Activated gamma-delta T cell treated with Interleukin-2 at 50 U/mL for 16 hours (primary cell): ENCODE measurements at regions not wholly inside any gene's neighbourhood (a gene's known extent, or its start where the extent isn't known, plus 50 kb on each side); places are given as distances from the start of the nearest gene placed in this dataset.
"Not testable (repeated sequence)": the region's sequence is repeated elsewhere in the genome, so short reads cannot be mapped to it uniquely, and the experiment has no call there.

Experiments
- DNase-seq: peaks from one replicate; pipeline ENCODE4 v3.0.0-alpha.2; 2020

DNA sequence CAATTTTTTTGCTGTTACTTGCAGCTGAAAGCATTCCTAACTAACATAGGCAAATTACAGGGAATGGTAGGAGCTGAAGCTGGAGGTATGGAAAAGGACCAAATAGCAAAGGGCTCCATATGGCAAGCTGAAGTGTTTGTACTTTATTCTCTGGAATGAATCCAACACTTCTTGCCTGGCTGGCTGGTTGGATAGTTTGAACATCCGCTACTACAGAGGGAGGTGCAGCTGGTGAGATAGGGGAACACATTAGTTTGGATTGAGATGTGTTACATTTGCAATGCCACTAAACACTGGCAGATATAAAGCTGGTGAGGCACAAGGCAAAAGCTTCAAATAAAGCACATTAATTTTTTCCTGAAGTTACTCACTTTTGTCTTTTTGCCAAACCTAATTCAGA is 291.5 kb downstream of the SP3 start:
- DNase-seq: no peak

DNA sequence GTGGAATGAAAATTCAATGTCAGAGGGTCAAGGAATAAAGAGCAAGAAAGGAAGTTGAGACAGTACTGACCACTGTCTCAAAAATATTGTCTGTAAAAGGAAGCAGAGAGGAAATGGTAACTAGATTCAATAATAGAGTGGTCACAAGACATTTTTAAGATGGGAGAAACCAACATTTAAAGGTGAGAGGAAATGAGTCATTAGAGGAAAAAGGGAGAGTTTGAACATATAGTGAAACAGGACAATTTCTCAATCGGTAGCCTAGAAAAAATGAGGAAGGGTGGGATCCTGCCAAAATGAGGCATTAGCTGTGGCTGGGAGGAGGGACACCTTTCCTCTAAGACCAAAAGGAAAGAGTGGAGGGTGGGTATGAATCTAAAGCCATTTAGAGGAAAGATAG is 288.5 kb downstream of the SP3 start:
- DNase-seq: no peak

- no peak for DNase-seq
Measured at GRCh38 chr2:173678186-173678585, 287.0 kb downstream of the SP3 start.

DNA sequence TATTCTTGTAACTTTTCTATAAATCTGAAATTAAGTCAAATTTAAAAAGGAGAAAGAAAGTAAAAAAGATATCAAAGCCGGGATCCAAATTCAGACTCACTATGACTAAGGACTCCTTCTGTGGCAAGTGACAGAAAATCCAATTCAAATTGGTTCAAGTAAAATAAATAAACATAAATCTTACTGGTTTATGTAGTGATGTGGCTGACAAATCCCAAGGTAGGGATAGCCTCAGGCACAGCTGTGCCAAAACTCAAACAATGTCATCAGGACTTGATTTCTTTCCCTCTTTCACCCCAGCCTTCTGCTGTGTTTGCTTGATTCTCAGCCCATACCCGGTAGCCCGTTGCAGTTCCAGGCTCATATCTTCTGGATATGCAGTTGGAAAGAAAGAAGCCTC is 284.6 kb downstream of the SP3 start:
- DNase-seq: no peak

DNA sequence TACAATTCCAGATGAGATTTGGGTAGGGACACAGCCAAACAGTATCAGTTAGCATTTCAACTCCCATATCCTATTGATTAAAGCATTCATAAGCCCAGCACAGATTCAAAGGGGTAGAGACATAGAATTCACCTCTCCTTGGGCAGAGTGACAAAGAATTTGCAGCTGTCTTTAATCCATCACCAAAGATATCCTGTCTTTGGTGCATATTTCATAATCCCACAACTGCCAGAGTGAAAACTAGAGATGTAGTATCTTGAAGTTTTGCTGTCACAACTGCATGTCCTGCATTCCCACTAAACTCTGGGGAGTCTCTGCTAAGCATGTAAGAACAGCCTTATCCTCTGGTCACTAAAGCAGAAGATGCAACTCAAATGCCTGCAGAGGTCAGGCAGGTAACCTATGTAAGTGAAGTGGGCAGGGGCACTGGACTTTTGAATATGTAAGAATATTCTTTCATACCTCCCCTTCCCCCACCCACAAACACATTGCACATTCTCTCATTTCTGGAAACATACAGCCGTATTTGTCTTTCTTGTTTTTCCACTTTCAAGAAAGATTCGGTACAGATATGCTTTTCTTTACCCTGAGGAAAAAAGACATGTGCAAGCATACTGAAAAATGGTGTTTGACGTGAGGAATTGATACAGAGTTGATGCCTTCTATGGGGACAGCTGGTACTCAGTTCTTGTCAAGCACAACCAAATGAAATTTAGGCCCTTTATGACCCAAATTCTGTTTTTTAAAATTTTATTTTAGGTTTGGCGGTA is 283.1 kb downstream of the SP3 start:
- DNase-seq: no peak

GRCh38 chr2:173684896-173685459 is 280.2 kb downstream of the SP3 start:
- DNase-seq: no peak

DNA sequence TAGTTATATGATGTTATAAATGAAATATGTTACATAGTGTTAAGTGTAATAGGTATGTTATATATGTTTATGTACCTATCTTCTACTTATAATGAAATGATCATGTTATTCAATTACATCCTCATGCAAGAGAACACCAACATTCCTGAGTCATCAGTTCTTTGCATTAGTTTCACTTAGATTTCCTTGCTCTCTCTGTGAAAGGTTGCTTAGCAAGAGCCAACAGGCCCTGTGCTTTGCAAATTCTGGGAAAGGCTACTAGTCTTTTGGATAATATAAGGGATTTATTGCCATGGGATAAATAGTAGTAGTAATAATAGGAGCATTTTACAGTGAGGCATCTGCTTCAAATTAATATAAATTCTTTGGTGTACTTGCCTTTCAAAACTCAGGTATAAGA is 274.8 kb downstream of the SP3 start:
- no peak for DNase-seq

GRCh38 chr2:173692068-173692467 is 273.1 kb downstream of the SP3 start:
- DNase-seq: no peak

GRCh38 chr2:173693044-173693589 is 272.1 kb downstream of the SP3 start:
- DNase-seq: no peak

DNA sequence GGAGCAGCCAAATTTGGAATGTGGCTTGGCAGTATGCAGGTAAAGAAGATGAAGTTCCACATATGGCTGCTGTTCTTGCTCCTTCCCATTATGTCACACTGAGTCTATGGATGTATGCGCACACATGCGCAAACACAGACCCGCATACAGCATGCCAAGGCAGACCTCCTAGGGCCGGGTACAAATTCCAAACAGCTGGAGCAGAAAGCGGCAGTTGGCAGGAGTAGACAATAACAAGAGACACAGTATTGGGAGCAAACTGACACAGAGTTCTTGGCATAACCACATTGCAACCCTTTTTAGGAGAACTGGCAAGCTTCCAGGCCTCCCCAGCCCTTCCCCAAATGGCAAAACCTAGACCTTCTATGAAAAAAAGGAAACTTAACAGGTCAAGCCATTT is 268.9 kb downstream of the SP3 start:
- no peak for DNase-seq

DNA sequence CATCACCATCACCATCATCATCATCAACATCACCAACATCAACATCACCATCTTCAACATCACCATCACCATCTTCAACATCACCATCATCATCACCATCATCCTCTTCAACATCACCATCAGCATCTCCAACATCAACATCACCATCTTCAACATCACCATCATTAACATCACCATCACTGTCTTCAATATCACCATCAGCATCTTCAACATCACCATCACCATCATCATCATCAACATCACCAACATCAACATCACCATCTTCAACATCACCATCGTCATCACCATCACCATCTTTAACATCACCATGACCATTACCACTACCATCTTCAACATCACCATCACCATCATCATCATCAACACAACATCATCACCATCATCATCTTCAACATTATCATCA is 267.2 kb downstream of the SP3 start:
- DNase-seq: no peak

GRCh38 chr2:173705656-173706055 is 259.5 kb downstream of the SP3 start:
- no peak for DNase-seq

DNA sequence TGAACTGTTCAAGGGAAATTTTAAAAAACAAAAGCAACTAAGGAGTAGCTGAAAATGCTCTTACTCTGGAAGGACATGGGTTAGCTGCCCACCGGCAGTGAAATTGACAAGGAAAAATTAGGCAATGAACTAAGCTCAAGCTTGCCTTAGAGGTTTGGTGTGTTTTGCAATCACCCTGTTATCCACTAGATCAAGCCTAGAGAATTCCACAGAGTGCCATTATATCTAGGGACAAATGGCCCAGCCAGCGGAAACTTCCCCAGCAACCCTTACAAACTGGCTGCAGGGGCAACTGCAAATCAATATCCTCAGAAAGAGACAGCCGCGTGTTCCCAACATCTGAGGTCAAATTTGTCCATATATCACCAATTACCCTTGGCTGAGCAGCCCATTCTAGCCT is 258.2 kb downstream of the SP3 start:
- no peak for DNase-seq

GRCh38 chr2:173708806-173709205 is 256.4 kb downstream of the SP3 start:
- no peak for DNase-seq

GRCh38 chr2:173711816-173712215 is 253.4 kb downstream of the SP3 start:
- DNase-seq: no peak

GRCh38 chr2:173713904-173714555 is 251.1 kb downstream of the SP3 start:
- no peak for DNase-seq

DNA sequence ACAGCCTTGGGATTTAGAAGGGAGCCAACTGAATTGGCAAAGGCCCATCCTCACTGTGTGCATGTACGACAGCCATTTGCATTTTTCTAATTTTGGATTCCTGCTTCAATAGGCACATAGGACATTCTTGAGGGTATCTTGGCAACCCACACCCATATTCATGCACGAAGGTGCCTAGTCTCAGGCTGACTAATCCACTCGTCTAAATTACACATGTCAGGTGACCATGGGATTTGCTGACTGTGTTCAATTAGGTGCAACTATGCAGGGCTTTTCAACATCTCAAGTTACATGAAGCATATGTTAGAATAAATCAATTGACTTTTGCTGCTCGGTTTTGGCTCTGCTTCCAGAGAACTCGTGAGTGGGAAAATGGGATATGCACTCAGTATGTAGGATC is 249.7 kb downstream of the SP3 start:
- DNase-seq: no peak

GRCh38 chr2:173716458-173717052 is 248.6 kb downstream of the SP3 start:
- DNase-seq: no peak

DNA sequence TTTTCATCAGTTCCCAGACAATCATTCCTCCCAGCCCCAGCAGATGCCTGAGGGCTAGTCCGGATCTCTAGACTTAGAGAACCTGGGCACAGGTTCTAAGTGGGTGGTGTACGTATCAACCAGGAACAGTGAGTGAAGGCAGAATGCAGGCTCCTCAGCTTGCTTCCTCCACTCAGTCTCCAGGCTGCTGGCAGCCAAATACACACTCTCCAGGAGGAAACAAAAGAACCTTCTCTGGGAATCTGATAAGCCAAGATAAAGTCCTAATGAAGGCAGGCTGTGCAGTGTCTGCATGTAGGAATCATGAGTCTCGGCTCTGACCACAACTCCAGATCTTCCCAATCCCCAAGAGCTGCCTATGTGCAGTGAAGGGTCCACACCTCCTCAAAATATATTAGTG is 245.7 kb downstream of the SP3 start:
- DNase-seq: no peak

DNA sequence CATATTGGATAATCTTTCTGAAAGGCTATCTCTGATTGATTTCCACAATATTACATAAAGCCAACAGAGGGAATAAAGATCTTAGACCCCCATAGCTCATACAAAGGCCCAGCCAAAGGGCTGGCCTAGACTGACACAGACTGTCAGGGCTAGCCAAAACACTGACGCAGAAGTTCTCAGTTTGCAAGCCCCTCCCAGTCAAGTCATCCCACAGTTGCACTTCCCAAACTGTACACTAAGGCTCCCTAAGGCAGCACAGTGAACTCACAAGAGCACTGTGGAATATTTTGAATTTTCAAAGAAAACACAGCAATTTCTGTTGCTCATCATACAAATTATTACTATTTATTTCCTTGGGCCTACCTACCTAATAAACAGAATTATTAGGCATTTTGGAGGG is 244.9 kb downstream of the SP3 start:
- no peak for DNase-seq

- no peak for DNase-seq
Measured at GRCh38 chr2:173734797-173735196, 230.4 kb downstream of the SP3 start.

GRCh38 chr2:173737954-173738575 is 227.1 kb downstream of the SP3 start:
- not testable (repeated sequence) for DNase-seq

DNA sequence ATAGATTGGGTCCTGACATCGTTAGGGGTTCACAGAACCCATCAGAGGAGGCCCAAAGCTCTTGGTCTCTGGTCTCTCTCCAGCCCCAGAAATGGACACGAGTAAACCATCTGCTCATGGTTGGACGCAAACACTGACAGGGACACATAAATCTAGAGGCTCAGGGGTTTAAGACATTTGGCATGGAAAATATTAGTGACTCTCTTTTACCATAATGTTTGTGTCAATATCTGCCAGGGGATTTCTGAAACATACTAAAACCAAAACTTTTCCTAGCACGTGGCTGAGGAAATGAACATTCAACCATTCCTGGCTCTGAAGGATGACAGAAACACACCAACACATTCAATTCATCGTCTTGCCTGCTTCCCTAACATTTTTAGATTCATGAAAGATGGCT is 226.2 kb downstream of the SP3 start:
- no peak for DNase-seq
